ENCODE measurements at regions not wholly inside any gene's neighbourhood (a gene's known extent, or its start where the extent isn't known, plus 50 kb on each side); places are given as distances from the start of the nearest gene placed in this dataset.

DNA sequence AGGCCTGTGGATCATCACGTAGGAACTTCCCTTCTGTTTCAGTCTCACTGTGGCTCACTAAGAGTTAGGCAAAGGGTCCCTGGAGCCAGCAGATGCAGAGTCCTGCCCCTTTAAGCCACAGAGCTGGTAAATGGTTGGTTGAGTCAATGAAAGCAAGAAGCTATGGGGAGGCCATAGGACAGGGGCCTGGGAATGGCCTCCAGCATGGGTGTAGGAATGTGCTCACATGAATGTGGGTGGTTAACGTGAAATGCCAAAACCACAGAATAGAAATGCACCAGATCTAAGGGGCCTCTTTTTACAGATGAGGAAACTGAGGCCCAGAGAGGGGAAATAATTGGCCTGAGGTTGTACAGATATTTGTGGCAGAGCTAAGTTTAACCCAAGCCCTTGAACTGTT lies 150.3 kb downstream of the TLE3 start:
- TF ChIP-seq, protein P1, sequence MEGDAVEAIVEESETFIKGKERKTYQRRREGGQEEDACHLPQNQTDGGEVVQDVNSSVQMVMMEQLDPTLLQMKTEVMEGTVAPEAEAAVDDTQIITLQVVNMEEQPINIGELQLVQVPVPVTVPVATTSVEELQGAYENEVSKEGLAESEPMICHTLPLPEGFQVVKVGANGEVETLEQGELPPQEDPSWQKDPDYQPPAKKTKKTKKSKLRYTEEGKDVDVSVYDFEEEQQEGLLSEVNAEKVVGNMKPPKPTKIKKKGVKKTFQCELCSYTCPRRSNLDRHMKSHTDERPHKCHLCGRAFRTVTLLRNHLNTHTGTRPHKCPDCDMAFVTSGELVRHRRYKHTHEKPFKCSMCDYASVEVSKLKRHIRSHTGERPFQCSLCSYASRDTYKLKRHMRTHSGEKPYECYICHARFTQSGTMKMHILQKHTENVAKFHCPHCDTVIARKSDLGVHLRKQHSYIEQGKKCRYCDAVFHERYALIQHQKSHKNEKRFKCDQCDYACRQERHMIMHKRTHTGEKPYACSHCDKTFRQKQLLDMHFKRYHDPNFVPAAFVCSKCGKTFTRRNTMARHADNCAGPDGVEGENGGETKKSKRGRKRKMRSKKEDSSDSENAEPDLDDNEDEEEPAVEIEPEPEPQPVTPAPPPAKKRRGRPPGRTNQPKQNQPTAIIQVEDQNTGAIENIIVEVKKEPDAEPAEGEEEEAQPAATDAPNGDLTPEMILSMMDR (conservative IDR thresholded peaks at IDR 0.05), result no peak
- TF ChIP-seq EZH2 (IDR thresholded peaks at IDR 0.05; ENCODE audit: low read depth), result no peak

Data from PC-9 (cell line).